Left ventricle myocardium inferior (tissue), 1 donor: ENCODE measurements at regions not wholly inside any gene's neighbourhood (a gene's known extent, or its start where the extent isn't known, plus 50 kb on each side); places are given as distances from the start of the nearest gene placed in this dataset.

Experiments used
- DNase-seq: peaks from one replicate; pipeline ENCODE4 v3.0.0-alpha.2; 2020
- H3K27ac ChIP-seq: fragments of 200-600 bp; replicated peaks from 2 replicates; pipeline ENCODE4 v1.8.0; 2021
- H3K27me3 ChIP-seq: fragments of 200-600 bp; 2 replicates; pipeline ENCODE4 v1.8.0; 2021; ENCODE audit warnings: low read depth
- H3K36me3 ChIP-seq: fragments of 200-600 bp; 2 replicates; pipeline ENCODE4 v1.8.0; 2021
- H3K4me1 ChIP-seq: fragments of 200-600 bp; 2 replicates; pipeline ENCODE4 v1.8.0; 2021
- H3K4me3 ChIP-seq: fragments of 200-600 bp; 2 replicates; pipeline ENCODE4 v1.8.0; 2021; ENCODE audit warnings: mild to moderate bottlenecking, moderate library complexity
- H3K9me3 ChIP-seq: fragments of 200-600 bp; replicated peaks from 2 replicates; pipeline ENCODE4 v1.8.0; 2021
- CTCF ChIP-seq: fragments of 200-600 bp; IDR thresholded peaks from 2 replicates; pipeline ENCODE4 v1.8.0; 2021; ENCODE audit warnings: antibody characterized with exemption, mild to moderate bottlenecking, borderline replicate concordance
- intact Hi-C: fragments of 100-400 bp; cut with micrococcal nuclease; formaldehyde crosslinking; loops from one replicate; pipeline ENCODE4 v1.11.0; 2022
- donor health status: DM: no; HTN: yes; CAD: no; lungs with severe emphysema.

- no peak for DNase-seq
- Histone ChIP-seq H3K9me3 (no peaks in the 10 kb centered on the region), H3K4me3 (no peak overlapping the region), H3K36me3 (no peaks in the 10 kb centered on the region), H3K27me3 (peaks cover 34% of the 10 kb centered on the region), H3K4me1 (no peaks in the 10 kb centered on the region), H3K27ac (no peak overlapping the region)
- intact Hi-C loops = no loop called here
- no peak for TF ChIP-seq CTCF
Observed at GRCh38 chr5:4199049-4199841, 603.6 kb downstream of the IRX1 start.

GRCh38 chr5:4203146-4203545, 607.5 kb downstream of the IRX1 start:
- intact Hi-C loops = no loop called here
- no peaks in the 10 kb centered on the region for H3K36me3 ChIP-seq
- H3K27ac ChIP-seq = no peak overlapping the region
- DNase-seq = no peak
- peaks cover 23% of the 10 kb centered on the region for H3K27me3 ChIP-seq
- no peaks in the 10 kb centered on the region for H3K9me3 ChIP-seq
- peaks cover 4% of the 10 kb centered on the region for H3K4me1 ChIP-seq
- TF ChIP-seq CTCF = no peak
- no peak overlapping the region for H3K4me3 ChIP-seq

- no peak for DNase-seq
- H3K27me3 ChIP-seq = peaks cover 10% of the 10 kb centered on the region
- no peak for TF ChIP-seq CTCF
- intact Hi-C loops = no loop called here
- H3K4me1 ChIP-seq = peaks cover 4% of the 10 kb centered on the region
- no peak overlapping the region for H3K4me3 ChIP-seq
- no peaks in the 10 kb centered on the region for H3K9me3 ChIP-seq
- peak overlapping the region; percentile 55 for H3K27ac ChIP-seq
- H3K36me3 ChIP-seq = no peaks in the 10 kb centered on the region
Observed at GRCh38 chr5:4204276-4205141, 608.9 kb downstream of the IRX1 start.

GRCh38 chr5:4205398-4205797, 609.8 kb downstream of the IRX1 start:
- TF ChIP-seq CTCF = no peak
- Histone ChIP-seq H3K9me3 (no peaks in the 10 kb centered on the region), H3K4me3 (no peak overlapping the region), H3K27me3 (peaks cover 4% of the 10 kb centered on the region), H3K4me1 (peaks cover 4% of the 10 kb centered on the region), H3K36me3 (no peaks in the 10 kb centered on the region), H3K27ac (peak overlapping the region; percentile 55)
- intact Hi-C loops = no loop called here
- DNase-seq = no peak

GRCh38 chr5:4206127-4206526, 610.5 kb downstream of the IRX1 start:
- H3K4me1 ChIP-seq = peaks cover 4% of the 10 kb centered on the region
- H3K4me3 ChIP-seq = no peak overlapping the region
- peak overlapping the region; percentile 55 for H3K27ac ChIP-seq
- no peaks in the 10 kb centered on the region for H3K36me3 ChIP-seq
- intact Hi-C loops = no loop called here
- peaks cover 4% of the 10 kb centered on the region for H3K27me3 ChIP-seq
- DNase-seq = no peak
- H3K9me3 ChIP-seq = no peaks in the 10 kb centered on the region
- no peak for TF ChIP-seq CTCF
